SW 1271 (cell line): ENCODE measurements at regions not wholly inside any gene's neighbourhood (a gene's known extent, or its start where the extent isn't known, plus 50 kb on each side); places are given as distances from the start of the nearest gene placed in this dataset.
A peak's percentile ranks its signal among the peaks of the same experiment; 100 is the strongest.
"Not testable (repeated sequence)": the region's sequence is repeated elsewhere in the genome, so short reads cannot be mapped to it uniquely, and the experiment has no call there.

Experiments used
- DNase-seq, 2 experiments: peaks; one replicate each; lab custom pipeline; 2025; lab: John Stamatoyannopoulos, UW

DNA sequence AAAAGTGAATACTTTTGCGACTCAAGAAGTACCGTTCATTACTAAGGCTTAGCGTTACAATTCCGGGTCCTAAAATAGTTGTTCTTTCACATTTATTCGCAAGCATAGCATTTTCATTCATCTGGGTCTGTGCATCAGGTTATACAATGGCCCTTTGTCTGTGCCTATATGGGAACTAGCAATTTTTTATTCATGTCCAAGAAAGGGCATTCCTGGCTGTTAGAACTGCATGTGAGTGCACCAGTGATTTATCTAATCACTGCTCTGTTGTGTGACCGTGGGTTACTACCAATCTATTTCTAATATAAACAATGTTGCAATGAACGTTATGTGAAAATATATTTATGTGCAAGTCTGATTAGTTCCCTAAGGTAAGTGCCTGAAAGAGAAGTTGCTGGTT, 63.8 kb downstream of the SPANXA1 start:
- not testable (repeated sequence) for DNase-seq

DNA sequence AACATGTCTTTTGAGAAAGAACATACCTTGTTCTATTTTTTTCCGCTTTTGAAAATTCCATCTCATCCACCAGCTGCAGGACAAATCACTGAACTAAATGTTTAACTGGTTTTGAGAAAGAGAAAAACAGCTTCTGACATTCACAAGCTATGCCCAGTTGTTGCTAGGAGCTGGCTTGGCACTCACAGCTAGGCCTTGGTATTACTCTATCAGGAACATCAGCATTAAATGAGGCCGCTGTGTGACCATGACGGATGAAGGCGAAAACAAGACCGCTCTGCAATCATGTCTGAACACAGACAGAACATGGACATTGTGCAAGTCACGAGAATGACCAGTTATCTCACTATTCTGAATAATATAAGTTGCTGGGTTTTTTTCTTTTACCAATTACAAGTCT, 108.8 kb downstream of the SPANXA1 start:
- not testable (repeated sequence) for DNase-seq

DNA sequence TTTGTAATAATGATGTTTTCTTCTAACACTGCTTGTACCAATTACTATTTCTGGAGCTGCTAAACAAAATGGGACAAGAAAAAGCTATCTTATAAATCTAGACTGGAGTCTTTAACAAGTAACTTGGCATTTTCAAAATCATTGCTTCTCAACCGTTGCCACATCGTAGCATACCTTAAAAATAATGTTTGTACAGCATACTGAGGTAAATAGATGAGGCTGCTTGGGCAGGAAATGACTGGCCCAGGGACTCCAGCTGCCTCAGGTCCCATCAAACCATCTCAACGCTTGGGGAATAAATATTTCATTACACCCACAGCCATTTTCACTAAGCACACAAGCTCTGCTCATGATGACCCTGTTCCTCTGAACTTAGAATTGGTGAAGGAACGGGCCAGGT, 115.1 kb downstream of the SPANXA1 start:
- peak; percentile 7 to 66 for DNase-seq

DNA sequence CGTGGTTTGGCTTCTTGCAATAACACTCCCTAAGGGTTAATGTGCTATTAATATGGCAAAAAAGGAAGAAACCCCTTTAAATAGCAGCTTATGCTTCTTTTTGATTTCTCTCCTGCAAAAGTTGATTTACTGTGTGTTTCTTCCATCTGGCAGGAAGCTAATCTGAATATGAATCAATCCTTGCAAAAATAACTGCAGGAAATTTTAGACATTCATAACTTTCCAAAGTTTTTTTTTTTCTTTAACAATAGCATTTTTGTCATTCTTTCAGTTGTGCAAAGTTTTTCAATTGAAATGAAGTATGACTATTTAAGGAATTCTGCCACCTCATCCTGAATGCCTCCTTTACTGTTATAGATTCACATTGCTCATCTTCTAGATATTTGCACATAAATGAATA, 115.6 kb downstream of the SPANXA1 start:
- DNase-seq: peak; percentile 45 to 81

DNA sequence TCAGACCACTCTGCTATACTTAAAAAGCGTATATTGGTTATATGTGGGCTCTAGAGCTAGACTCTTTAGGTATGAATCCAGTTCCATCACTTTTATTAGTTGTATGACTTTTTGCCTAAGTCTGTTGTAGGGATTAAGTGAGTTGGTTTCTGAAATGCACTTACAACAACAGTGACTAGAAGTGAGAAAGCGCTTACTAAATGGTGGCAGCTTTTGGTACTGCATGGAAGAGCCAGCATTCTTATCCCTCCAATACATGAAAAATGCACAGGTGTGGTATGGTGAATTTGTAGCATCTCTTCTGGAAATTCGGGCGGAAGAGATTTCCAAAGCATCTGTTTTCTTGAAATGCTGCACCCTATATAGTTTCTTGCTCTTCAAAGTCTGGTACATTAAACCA, 117.1 kb downstream of the SPANXA1 start:
- DNase-seq: peak in 1 of 2 experiments; percentile 23

DNA sequence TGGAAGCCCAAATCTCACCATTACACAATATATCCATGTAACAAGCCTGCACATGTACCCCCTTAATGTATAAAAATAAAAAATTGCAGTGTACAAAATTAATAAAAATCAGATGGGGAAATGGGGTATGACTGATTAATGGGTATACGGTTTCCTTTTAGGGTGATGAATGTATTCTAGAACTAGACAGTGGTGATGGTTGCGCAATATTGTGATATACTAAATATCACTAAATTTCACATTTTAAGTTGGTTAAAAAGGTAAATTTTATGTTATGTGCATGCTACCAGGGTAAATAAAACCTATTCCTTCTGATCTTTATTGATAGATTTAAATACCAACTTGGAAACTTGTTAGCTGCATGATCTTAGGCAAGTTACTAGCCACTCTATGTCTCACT, 129.4 kb downstream of the SPANXA1 start:
- DNase-seq: no peak

DNA sequence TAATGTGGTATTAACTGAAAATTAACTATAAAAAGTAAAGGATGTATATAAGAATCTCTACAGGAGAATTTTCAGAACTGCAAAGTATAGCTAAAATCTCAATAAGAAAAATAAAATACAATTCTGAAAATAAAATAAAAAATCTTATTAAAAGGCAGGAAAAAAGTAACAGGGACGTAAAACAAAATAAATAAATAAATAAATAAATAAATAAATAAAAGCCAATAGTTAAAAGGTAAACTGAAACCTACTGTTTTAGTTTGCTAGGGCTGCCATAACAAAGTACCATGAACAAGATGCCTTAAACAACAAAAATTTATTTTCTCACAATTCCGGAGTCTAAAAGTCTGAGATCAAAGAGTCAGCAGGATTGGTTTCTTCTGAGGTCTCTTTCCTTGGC, 140.6 kb downstream of the SPANXA1 start:
- no peak for DNase-seq

DNA sequence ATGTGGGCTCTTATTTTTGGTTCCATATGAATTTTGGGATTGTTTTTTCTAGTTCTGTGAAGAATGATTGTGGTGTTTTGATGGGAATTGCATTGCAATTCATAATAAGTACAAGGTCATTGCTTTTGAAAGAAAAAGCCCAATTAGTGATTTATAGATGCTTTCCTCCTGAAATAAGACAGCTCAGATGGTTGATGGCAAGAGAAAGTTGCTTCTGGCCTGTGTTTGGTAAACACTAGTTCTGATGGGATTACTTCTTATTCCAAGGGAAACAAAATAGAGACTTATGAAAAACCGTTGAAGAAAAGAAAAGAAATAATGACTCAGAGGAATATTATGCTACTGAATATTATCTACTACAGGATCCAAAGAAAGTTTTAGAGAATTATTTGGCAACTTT, 144.9 kb downstream of the SPANXA1 start:
- no peak for DNase-seq

DNA sequence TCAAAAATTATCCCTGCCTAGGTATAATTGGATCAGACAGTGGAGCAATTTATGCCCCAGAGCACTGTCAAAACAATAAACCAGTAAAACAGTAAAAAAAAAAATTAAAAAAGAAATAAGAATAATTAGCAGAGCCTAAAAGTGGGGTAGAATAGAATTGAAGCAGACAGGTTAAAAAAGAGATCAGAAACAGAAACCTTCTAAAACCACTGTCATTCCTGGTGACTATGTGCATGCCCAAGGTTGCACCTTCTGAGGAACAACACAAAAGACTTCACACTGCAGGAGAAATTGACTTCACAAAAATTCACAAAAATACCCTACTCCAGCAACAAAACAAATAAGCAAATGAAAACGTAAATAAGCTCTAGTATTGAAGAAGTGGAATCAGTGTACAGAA, 168.6 kb downstream of the SPANXA1 start:
- no peak for DNase-seq

DNA sequence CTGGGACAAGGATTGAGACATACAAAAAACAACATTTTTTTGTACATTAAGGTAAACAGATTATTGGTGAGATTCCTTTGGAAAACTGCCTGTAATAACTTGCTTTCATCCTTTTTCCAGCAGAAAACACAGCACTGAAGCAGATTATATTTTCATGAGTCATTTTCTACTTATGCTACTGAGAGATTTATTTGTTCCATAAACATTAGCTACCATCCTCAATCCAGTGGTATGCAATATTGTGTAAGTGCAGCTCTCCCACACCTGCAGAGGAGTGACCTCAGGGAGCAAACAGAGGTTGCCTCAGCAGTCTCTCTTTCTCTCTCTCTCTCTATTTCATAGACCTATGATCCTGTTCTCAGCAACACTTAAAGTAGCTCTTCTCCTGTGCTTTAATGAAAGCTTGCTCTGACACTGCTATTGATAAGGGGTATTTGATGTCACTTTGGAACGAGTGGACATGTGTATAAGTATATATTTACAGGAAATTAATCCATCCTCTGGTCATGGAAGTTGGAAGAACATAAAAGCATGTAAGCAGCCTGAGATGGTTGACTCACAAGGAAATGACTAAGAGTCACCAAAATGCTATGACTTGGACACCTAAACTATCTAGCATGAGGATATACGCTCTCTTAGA, 163.7 kb upstream of the SPANXC start:
- peak; percentile 71 to 98 for DNase-seq

DNA sequence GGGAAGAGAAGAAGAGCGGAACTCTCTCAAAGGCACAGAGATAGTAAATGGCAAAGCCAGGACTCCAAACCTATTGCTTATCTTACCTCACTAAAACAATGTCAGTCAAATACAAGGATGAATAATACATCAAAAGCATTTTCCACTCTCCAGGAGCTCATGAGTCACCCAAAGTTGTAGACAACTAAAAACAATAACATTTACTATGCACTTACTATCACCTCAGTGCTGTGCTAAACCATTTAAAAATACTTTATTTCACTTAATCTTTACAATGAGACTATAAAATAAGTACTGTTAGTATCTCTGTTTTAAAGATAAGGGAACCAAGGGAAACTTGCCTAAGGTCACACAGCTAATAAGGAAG, 163.2 kb upstream of the SPANXC start:
- peak; percentile 36 to 94 for DNase-seq

DNA sequence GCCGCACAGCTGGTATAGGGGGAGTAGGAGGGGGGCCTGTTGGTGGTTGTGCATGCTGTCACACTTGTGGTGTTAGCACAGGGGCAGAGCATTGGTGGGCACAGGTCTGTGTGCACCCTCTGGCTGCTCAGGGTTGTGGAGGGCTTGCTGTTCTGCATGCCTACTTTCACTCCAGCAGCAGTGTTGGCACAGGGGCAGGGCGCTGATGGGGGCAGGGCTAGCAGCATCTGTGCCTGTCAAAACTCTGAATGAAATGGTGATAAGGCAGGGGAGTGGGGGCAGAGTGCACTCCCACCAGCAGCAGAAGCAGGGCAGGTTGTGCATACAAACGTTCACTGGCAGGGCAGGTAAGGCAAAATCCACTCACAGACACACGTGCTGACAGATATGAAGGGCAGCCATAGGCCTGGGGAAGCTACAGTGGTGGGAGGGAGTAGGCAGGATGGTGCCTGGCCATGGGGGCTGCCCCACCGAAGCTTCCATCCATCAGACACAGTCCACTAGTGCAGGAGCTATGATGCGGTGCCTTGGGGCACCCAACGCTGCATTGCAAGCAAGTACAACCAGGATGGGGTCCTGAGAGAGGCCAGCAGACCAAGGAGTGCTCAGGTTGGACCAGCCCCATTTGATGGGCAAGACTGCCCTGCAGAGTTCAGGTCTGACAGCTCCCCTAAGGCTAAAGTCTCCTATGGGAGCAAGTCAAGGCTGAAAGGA, 160.7 kb upstream of the SPANXC start:
- DNase-seq: no peak

DNA sequence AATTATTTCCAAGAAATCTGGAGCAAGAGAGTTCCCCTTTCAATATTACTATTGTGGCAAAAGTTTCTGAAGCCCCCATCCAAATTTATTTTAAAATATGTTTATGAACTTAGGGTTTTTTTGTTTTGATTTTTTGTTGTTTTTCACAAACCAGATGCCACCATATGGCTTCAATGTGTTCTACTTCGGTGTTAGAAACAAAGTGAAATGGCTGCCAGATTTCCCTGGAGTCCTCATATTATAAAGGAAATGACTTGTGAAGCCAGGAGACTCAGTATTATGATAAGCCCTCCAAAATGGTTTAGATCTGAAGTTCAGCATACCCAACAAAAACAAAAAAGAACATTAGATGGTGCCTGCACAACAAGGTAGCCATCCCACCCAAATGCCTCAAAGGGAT, 154.2 kb upstream of the SPANXC start:
- DNase-seq: no peak

DNA sequence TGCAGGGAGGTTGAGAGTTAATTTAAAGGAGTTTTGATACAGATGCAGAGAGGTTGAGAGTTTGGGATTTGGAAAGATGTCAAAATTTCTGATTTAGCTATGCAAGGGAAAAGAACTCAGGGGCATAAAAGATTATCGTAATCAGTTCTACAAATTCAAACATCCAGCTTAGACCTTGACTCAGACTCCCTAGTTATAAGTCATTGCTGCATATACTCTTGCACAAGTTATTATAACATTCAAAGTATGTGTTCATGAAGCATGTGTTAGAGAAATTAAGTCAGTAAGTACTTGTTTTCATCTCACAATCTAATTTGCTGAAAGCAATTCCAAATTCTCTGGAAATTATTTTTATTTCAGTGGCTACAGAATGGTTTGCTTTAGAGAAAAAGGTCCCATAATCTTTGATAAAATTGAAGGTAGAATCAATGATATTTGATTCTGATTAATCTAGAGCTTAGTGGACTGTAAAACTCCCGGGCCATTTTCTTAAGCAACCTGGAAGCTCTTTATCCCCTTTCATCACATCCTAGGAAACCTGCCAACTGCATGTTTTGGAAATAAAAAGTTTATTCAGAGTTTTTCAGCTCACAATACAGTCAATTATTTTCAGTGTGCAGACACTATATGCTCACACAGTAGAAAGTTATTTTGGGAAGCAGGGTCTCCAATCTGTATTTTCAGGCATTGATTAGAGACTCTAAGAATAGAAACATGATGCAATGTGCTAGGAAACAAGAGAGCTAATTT, 132.9 kb upstream of the SPANXC start:
- no peak for DNase-seq

DNA sequence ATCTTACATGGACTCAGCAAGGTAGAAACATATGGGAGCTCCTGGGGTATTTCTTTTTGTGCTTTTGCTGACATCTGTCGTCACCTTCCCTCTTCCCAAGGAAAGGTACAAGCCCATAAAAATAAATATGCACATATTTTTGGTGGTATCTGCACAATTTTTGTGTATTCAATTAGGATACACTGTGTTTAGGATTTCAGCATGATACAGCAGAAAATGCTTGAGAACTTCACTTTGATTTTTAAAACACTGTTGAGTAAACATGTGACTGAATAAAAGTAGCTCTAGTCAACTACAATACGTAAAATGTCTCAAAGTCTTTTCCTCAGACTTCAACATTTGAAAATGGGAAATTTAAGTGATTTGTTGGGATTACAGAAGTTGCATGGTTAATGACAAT, 99.4 kb upstream of the SPANXC start:
- no peak for DNase-seq

DNA sequence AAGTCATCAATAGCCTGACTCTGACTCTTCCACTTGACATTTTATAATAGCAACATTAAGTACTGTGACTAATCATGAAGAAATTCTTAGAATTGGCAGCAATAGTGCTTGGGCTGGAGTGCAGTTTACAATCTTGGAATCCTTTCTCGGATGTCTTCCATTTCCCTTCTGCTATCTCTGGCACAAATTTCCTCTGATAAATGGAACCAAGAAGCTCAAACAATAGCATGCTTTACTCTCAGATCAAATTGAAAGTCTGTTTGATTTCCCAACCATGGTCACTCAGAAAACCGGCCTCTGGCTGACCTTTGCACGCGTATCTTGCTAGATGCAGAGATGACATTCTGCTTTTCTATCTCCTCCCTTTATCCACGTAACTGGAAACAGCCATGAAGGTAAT, 99.0 kb upstream of the SPANXC start:
- DNase-seq: peak in 1 of 2 experiments; percentile 31

DNA sequence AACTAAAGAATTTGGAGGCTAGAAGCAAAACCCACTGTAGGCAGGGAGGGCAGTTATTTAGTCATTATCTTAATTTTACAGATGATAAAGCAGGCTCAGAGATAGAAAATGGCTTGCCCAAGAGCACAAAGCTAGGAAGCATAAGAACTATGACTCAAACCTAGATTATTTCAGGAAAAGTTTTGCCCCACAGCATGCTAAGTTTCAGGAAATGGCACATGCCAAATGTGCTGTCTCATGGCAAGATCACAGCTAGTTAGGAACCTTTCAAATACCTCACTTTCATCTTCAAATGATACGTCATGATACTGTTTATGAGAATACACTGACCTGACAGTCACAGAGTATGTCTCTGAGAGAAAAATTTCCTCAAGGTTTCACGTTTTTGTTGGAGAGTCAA, 78.5 kb upstream of the SPANXC start:
- DNase-seq: no peak

DNA sequence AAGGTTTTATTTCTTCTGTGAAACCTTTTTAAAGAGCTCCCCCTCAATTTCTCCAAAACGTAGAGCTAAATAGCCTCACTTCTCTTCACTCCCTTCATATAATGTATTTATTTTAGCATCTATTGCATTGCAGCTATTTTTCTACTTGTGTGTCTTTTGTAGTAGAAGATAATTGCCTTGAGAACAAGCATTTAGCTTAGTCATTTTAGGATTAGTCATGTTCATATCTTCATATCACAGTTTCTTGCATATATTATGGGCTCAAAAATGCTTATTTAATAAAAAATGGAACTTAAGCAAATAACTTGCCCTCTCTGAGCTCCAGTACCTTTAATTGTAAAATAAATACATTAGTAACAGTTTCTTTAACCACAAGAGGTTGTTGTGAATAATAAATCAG, 72.1 kb upstream of the SPANXC start:
- no peak for DNase-seq

DNA sequence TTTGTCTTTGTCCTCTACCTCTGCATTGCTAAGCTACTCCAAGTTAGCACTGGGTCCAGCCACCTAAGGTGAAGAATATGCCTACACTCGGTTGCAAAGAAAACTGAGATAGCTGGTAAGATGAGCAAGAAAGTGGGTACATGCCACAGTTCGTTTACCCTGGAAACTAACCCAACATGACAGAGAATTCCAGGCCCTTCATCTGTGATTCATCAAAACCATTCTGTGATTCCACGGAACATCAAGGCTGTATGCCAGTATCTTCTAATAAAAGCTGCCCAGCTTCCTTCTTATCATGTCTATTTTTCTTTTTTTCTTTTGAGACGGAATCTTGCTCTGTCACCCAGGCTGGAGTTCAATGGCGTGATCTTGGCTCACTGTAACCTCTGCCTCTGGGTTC, 58.7 kb upstream of the SPANXC start:
- no peak for DNase-seq
